Transverse colon (tissue), 4 donors: ENCODE measurements at regions not wholly inside any gene's neighbourhood (a gene's known extent, or its start where the extent isn't known, plus 50 kb on each side); places are given as distances from the start of the nearest gene placed in this dataset.
A peak's percentile ranks its signal among the peaks of the same experiment; 100 is the strongest.
"Not testable (repeated sequence)": the region's sequence is repeated elsewhere in the genome, so short reads cannot be mapped to it uniquely, and the experiment has no call there.

Experiments
- DNase-seq: peaks from one replicate; pipeline ENCODE4 v3.0.0-alpha.2; 2019
- H3K27ac ChIP-seq, 4 donors: fragments of 200-600 bp; sonication (generic); 2 replicates each; pipeline ENCODE4 v1.5.1; 2016 to 2018; ENCODE audit warnings: inconsistent platforms in 4 of 4
- H3K27me3 ChIP-seq: fragments of 200-600 bp; sonication (generic); 2 replicates; pipeline ENCODE4 v1.5.1; 2017; ENCODE audit warnings: inconsistent platforms
- H3K36me3 ChIP-seq, 4 donors: fragments of 200-600 bp; sonication (generic); 2 replicates each; pipeline ENCODE4 v1.5.1; 2017 to 2019; ENCODE audit warnings: inconsistent platforms in 4 of 4
- H3K4me1 ChIP-seq, 4 donors: fragments of 200-600 bp; sonication (generic); 2 replicates each; pipeline ENCODE4 v1.5.1; 2017 to 2020; ENCODE audit warnings: inconsistent platforms in 4 of 4
- H3K4me3 ChIP-seq, 4 donors: fragments of 200-600 bp; sonication (generic); 1 replicate in 1 of 4; 2 replicates in 3 of 4; pipeline versions ENCODE4 v1.5.1 to v1.6.1; 2017 to 2019; ENCODE audit warnings: inconsistent platforms in 4 of 4
- H3K9me3 ChIP-seq, 2 donors: fragments of 200-600 bp; sonication (generic); 2 replicates each; pipeline ENCODE4 v1.5.1; 2017 to 2019; ENCODE audit warnings: inconsistent platforms in 2 of 2
- CTCF ChIP-seq, 5 experiments: fragments of 200-600 bp in 3 of 5; fragments of 450-650 bp in 2 of 5; sonication (generic) in 3 of 5; IDR thresholded peaks; 1 replicate in 2 of 5; 2 replicates in 3 of 5; pipeline ENCODE4 v1.5.1; 2016 to 2017; ENCODE audit warnings: antibody characterized with exemption in 5 of 5, inconsistent platforms in 3 of 5, mild to moderate bottlenecking in 2 of 5, moderate library complexity in 1 of 5
- EP300 ChIP-seq: sonication (generic); formaldehyde crosslinking; IDR thresholded peaks from one replicate; pipeline ENCODE4 v1.6.1; 2017; ENCODE audit warnings: antibody characterized with exemption, low read depth
- POLR2A ChIP-seq: fragments of 450-650 bp; IDR thresholded peaks from one replicate; pipeline ENCODE4 v1.6.1; 2016; ENCODE audit warnings: antibody characterized with exemption, mild to moderate bottlenecking, moderate library complexity
- POLR2AphosphoS5 ChIP-seq, 3 donors: sonication (generic); formaldehyde crosslinking; IDR thresholded peaks; one replicate each; pipeline ENCODE4 v1.6.1; 2016; ENCODE audit warnings: antibody characterized with exemption in 3 of 3
- WGBS, 2 donors: methylation state at CpG; one replicate each; pipeline ENCODE4 v1.1.5; 2018; ENCODE audit warnings: low coverage in 1 of 2; 5-methylcytosine and 5-hydroxymethylcytosine counted together
- in situ Hi-C, 4 donors: fragments of 200-750 bp; cut with MboI; loops; one replicate each; pipeline versions ENCODE4 v1.15.0 to v1.15.1; 2017; ENCODE audit warnings: low sequenced_read_pairs in 3 of 4, low pct_ligation_motif_present in 1 of 4, low pct_unique_long_range_greater_than_20kb in 1 of 4
- intact Hi-C: fragments of 100-400 bp; cut with DNase I; formaldehyde crosslinking; loops from one replicate; pipeline ENCODE4 v1.15.1; 2023; ENCODE audit warnings: low total_unique reads

DNA sequence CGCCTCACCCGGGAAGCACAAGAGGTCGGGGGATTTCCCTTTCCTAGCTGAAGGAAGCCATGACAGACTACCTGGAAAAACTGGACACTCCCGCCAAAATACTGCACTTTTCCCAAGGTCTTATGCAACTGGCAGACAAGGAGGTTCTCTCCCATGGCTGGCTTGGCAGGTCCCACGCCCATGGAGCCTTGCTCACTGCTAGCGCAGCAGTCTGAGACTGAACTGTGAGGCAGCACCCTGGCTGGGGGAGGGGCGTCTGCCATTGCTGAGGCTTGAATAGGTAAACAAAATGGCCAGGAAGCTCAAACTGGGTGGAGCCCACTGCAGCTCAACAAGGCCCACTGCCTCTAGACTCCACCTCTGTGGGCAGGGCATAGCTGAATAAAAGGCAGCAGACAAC is 92.1 kb downstream of the C4BPA start:
- WGBS, 2 donors: 88% methylated on average over 7 of the region's 7 CpGs; no CpG with 5 or more reads in 1 of the 2 donors
- in situ Hi-C loops: loop anchor here in 1 of 4 donors (25.0 kb wide), 1 partner anchor 216 kb away; no protein-coding TSS in a partner anchor

GRCh38 chr1:207201534-207201933 is 97.5 kb downstream of the C4BPA start:
- intact Hi-C loops, H3K36me3 ChIP-seq, DNase-seq, H3K27me3 ChIP-seq, H3K4me1 ChIP-seq, H3K9me3 ChIP-seq, in situ Hi-C loops, H3K27ac ChIP-seq, H3K4me3 ChIP-seq: not testable (repeated sequence)
- WGBS, 2 donors: 94 to 97% methylated on average over 2 to 3 of the region's 3 CpGs

More for the DNA sequence above, 92.1 kb downstream of the C4BPA start:
- H3K27ac ChIP-seq, DNase-seq, H3K4me1 ChIP-seq, H3K9me3 ChIP-seq, H3K27me3 ChIP-seq, H3K36me3 ChIP-seq, intact Hi-C loops, H3K4me3 ChIP-seq: not testable (repeated sequence)

GRCh38 chr1:207202480-207202879 is 98.4 kb downstream of the C4BPA start:
- Histone ChIP-seq H3K9me3 (peaks cover 0 to 6% of the 10 kb centered on the region in 2 donors), H3K27me3 (no peaks in the 10 kb centered on the region), H3K4me1 (no peaks in the 10 kb centered on the region), H3K4me3 (no peak overlapping the region), H3K36me3 (no peaks in the 10 kb centered on the region), H3K27ac (no peak overlapping the region)
- intact Hi-C loops (no loop called here), in situ Hi-C loops (no loop called here)
- TF ChIP-seq CTCF (IDR thresholded peaks at IDR 0.05): no peak
- no peak for TF ChIP-seq EP300
- TF ChIP-seq POLR2A: no peak
- no peak for TF ChIP-seq POLR2AphosphoS5 (IDR thresholded peaks at IDR 0.05)
- WGBS, 2 donors: 60 to 80% methylated on average over 3 of the region's 3 CpGs
- no peak for DNase-seq

DNA sequence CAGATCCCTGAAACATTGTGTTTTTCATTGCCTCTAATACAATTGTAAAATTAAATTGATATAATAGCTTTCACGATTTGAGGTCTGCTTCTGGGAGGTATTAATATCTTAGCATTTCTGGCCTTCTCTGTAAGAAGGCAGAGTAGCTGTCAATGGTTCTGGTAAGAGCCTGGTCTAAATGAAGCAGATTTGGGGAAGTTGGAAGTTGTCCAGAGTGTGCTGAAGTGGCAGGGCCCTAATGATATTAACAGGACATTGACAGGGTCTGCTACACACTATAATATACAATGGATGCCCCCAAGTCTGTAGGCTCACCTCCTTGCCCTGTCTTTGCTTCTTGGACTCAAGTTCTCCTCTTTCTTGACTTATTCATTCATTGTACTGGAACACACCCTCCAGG is 99.5 kb downstream of the C4BPA start:
- H3K27ac ChIP-seq: no peak overlapping the region
- intact Hi-C loops (no loop called here), in situ Hi-C loops (no loop called here)
- H3K9me3 ChIP-seq: peaks cover 0 to 6% of the 10 kb centered on the region in 2 donors
- TF ChIP-seq EP300 (no peak), CTCF (IDR thresholded peaks at IDR 0.05) (no peak), POLR2AphosphoS5 (IDR thresholded peaks at IDR 0.05) (no peak), POLR2A (no peak)
- no peak overlapping the region for H3K4me3 ChIP-seq
- H3K36me3 ChIP-seq: no peaks in the 10 kb centered on the region
- DNase-seq: no peak
- no peaks in the 10 kb centered on the region for H3K27me3 ChIP-seq
- H3K4me1 ChIP-seq: no peaks in the 10 kb centered on the region
- 96 to 100% methylated on average over 1 of the region's 1 CpG for WGBS, 2 donors

DNA sequence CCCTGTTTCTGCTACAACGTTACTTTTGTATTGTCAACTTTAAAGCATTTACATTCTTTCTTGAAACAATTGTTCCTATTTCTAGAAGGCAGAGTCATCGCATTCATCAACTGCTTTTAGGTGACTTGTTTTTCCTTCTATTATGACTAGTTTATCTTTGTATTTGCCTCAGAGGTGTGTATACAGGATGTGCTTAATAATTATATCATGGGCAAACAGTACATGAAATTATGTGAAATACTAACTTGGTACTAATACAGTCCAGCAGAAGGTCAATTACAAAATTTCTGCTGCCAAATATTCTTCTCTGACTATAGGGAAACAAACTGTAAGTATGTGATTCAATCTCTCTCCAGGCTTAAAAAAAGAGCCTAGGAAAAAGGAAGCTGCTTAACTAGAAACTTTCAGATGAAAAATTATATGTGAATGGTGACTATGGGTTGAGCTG is 101.6 kb downstream of the C4BPA start:
- 51 to 53% methylated on average over 2 of the region's 2 CpGs for WGBS, 2 donors
- peak overlapping the region; percentile 7 to 62 (median 46) for H3K27ac ChIP-seq

DNA sequence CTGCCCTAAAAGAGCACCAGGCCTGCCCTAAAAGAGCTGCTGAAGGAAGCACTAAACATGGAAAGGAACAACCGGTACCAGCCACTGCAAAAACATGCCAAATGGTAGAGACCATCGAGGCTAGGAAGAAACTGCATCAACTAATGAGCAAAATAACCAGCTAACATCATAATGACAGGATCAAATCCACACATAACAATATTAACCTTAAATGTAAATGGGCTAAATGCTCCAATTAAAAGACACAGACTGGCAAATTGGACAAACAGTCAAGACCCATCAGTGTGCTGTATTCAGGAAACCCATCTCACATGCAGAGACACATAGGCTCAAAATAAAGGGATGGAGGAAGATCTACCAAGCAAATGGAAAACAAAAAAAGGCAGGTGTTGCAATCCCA is 104.7 kb downstream of the C4BPA start:
- H3K27me3 ChIP-seq, H3K9me3 ChIP-seq, H3K27ac ChIP-seq, DNase-seq, H3K36me3 ChIP-seq, in situ Hi-C loops, intact Hi-C loops, H3K4me3 ChIP-seq, H3K4me1 ChIP-seq: not testable (repeated sequence)
- 81 to 100% methylated on average over 1 to 2 of the region's 2 CpGs for WGBS, 2 donors

More for the DNA sequence above, 101.6 kb downstream of the C4BPA start:
- DNase-seq: no peak
- in situ Hi-C loops (no loop called here), intact Hi-C loops (no loop called here)
- Histone ChIP-seq H3K36me3 (no peaks in the 10 kb centered on the region), H3K4me1 (no peaks in the 10 kb centered on the region), H3K27me3 (no peaks in the 10 kb centered on the region), H3K4me3 (no peak overlapping the region), H3K9me3 (peaks cover 0 to 6% of the 10 kb centered on the region in 2 donors)
- TF ChIP-seq CTCF (IDR thresholded peaks at IDR 0.05) (no peak), EP300 (no peak), POLR2A (no peak), POLR2AphosphoS5 (IDR thresholded peaks at IDR 0.05) (no peak)
